ENCODE measurements at regions not wholly inside any gene's neighbourhood (a gene's known extent, or its start where the extent isn't known, plus 50 kb on each side); places are given as distances from the start of the nearest gene placed in this dataset.

- TF ChIP-seq POLR2AphosphoS5 (IDR thresholded peaks at IDR 0.05; ENCODE audit: low read depth, low read length) (no peak), POLR2A (IDR thresholded peaks at IDR 0.05; ENCODE audit: low read depth, low read length) (no peak), SPI1 (IDR thresholded peaks at IDR 0.05; ENCODE audit: low read depth, low read length) (no peak)
These were observed 321.1 kb upstream of the PLET1 start for GRCh38 chr11:112581747-112582146.

Measured in GM12891 (cell line).